GM19467 (cell line): ENCODE measurements at regions not wholly inside any gene's neighbourhood (a gene's known extent, or its start where the extent isn't known, plus 50 kb on each side); places are given as distances from the start of the nearest gene placed in this dataset.
"Not testable (repeated sequence)": the region's sequence is repeated elsewhere in the genome, so short reads cannot be mapped to it uniquely, and the experiment has no call there.

ENCODE experiments used
- ATAC-seq: cut with Tn5 transposase; IDR thresholded peaks from one replicate; pipeline ENCODE4 v1.9.1; 2021; ENCODE audit warnings: mild to moderate bottlenecking, moderate library complexity; ENCODE audit not compliant: unreplicated experiment

GRCh38 chr6:157727629-157728182 lies 95.3 kb upstream of the SNX9 start:
- no peak for ATAC-seq

GRCh38 chr6:157728183-157728881 lies 94.7 kb upstream of the SNX9 start:
- no peak for ATAC-seq

DNA sequence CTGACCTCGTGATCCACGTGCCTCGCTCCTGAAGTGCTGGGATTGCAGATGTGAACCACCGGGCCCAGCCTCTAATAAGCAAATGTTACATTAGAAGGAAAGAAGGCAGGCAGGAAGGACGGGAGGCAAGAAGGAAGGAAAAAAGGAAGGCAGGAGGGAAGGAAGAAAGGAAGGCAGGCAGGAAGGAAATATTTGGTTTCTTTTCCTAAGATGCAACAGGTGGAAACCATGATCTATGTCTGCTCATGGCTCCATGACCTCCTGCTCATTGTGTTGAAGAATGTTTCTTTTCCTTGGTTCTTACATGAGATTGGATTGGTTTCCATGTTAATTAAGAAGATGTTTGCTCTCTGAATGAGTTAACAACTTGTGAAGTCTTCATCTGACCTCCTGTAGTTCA lies 91.8 kb upstream of the SNX9 start:
- ATAC-seq: no peak

GRCh38 chr6:157732007-157732406 lies 91.0 kb upstream of the SNX9 start:
- no peak for ATAC-seq

- no peak for ATAC-seq
Observed at GRCh38 chr6:157732416-157733161, 90.5 kb upstream of the SNX9 start.

DNA sequence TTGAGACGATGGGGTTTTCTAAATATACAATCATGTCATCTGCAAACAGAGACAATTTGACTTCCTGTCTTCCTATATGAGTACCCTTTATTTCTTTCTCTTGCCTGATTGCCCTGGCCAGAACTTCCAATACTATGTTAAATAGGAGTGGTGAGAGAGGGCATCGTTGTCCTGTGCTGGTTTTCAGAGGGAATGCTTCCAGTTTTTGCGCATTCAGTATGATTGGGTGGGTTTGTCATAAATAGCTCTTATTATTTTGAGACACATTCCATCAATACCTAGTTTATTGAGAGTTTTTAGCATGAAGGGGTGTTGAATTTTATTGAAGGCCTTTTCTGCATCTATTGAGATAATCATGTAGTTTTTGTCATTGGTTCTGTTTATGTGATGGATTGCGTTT lies 86.5 kb upstream of the SNX9 start:
- not testable (repeated sequence) for ATAC-seq

DNA sequence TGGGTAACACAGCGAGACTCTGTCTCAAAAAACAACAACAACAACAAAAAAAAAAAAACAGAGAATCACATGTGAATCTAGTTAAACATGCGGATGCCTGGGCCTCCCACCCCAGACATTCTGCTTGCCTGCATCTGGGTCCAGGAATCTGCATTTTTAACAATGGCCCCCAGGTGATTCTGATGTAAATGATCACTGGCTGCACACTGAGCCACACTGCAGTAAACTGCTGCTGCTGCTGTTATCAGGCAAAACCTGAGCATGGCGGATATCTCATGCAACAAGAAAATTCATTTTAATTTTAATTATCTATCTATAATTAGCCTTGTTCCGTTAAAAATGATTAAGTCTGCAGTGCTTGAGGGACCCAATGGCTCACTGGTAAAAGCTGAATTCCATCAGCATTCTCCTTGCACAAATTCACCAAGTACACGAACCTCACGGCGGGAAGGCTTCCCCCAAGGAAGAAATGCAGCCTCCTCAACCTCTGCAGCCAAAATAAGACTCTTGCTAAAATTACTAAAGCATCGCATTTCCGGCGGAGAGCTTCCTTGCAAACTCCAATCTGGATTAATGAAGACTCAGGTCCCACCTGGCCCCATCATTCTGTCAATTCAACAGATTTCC lies 81.6 kb upstream of the SNX9 start:
- no peak for ATAC-seq

GRCh38 chr6:157741948-157742556 lies 81.0 kb upstream of the SNX9 start:
- no peak for ATAC-seq

DNA sequence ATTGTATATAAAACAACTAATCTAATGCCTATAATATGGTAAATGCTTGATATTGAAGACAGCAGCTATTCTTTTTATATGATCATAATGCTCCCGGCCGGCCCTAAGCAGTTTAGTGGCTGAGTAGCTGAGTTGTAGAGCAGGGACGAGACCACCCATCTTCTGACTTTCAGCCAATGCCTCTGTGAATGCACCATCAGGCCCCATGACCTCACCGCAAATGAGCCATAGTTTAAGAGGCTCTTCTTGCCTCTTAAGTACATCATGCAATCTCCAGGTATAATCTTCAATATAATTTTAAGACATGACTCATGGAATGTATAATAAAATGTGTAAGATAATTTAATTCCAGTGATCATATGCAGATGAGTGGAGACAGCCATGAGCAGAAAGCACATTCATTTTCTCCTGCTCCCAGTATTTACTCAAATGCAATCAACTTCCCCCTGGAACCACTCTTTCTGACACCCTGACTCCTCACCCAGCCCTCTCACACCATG lies 78.9 kb upstream of the SNX9 start:
- no peak for ATAC-seq

GRCh38 chr6:157746897-157747296 lies 76.1 kb upstream of the SNX9 start:
- ATAC-seq: no peak

- no peak for ATAC-seq
Observed at GRCh38 chr6:157747370-157747769, 75.7 kb upstream of the SNX9 start.

DNA sequence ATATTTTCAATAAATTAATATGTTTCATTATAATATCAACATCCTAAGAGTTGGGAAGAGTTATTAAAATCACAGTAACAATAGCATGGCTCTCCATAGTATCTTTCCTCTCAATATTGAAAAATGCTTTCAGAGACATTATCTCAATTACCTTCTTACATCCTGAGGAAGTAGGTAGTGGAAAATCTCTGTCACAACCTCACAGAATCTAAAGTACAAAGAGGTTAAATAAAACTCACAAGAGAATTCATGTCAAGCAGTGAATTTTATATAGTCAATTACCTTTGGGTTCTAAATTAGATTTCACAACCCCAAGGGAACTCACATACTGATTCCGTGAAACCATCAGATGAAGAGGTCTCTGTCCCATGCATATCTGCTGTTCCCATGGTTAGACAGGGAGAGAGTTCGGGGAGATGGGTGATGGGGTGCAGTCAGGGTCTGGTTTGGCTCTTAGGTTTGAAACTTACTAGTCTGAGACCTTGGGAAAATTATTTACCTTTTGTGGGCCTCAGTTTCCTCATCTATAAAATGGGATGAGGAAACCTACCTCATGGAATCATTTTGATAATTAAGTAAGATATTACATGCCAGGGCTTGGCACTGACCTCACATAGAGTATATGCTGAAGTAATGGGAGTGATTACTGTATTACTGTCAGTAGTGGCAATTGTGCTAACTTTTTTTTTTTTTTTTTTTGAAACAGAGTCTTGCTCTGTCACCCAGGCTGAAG lies 74.0 kb upstream of the SNX9 start:
- no peak for ATAC-seq

GRCh38 chr6:157750973-157751372 lies 72.1 kb upstream of the SNX9 start:
- ATAC-seq: not testable (repeated sequence)

DNA sequence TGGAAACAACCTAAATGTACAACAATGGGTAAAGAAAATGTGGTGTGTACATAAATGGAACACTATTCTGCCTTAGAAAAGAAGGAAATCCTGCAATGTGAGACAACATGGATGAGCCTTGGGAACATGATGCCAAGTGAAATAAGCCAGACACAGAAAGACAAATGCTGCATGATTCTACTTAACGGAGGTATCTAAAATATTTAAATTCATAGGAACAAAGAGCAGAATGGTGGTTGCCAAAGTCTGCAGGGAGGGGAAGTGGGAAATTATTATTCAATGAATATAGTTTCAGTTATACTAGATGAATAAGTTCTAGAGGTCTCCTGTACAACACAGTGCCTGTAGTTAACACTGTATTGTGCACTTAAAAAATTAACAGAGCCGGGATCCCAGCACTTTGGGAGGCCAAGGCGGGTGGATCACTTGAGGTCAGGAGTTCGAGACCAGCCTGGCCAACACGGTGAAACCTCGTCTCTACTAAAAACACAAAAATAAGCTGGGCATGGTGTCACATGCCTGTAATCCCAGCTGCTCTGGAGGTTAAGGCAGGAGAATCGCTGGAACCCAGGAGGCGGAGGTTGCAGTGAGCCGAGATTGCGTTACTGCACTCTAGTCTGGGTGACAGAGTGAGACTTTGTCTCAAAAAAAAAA lies 71.4 kb upstream of the SNX9 start:
- no peak for ATAC-seq

DNA sequence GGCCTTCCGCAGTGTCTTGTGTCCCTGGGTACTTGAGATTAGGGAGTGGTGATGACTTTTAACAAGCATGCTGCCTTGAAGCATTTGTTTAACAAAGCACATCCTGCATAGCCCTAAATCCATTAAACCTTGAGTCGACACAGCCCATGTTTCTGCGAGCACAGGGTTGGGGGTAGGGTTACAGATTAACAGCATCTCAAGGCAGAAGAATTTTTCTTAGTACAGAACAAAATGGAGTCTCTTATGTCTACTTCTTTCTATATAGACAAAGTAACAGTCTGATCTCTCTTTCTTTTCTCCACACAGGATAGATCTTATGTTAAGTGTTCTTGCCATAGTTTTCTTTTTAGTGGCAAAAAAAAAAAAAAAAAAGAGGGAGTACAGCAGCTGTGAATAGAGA lies 70.2 kb upstream of the SNX9 start:
- ATAC-seq: not testable (repeated sequence)

GRCh38 chr6:157753291-157753690 lies 69.8 kb upstream of the SNX9 start:
- no peak for ATAC-seq

DNA sequence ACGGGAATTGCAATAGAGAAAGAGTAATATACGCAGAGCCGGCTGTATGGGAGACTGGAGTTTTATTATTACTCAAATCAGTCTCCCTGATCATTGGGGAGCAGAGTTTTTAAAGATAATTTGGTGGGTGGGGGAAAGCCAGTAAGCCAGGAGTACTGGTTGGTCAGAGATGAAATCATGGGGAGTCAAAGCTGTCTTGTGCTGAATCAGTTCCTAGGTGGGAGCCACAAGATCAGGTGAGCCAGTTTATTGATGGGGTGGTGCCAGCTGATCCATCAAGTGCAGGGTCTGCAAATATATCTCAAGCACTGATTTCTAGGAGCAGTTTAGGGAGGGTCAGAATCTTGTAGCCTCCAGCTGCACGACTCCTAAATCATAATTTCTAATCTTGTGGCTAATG lies 69.2 kb upstream of the SNX9 start:
- not testable (repeated sequence) for ATAC-seq

DNA sequence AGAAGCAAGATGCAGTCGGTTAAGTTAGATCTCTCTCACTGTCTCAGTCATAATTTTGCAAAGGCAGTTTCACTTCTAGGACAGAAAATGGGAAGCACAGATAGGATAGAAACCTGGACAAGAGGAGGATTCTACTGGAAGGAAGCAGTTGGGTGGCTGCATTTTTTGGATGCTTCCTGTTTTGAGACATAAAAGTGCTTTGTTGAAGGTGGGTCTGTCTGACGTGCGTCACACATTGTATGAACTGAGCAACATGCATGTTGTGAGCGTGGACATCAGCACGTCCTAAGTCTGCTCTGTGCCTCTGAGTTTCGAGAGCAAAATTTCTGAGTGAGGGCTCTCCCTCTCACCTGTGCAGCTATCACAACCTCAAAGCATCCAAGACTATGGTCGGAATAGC lies 68.7 kb upstream of the SNX9 start:
- no peak for ATAC-seq

DNA sequence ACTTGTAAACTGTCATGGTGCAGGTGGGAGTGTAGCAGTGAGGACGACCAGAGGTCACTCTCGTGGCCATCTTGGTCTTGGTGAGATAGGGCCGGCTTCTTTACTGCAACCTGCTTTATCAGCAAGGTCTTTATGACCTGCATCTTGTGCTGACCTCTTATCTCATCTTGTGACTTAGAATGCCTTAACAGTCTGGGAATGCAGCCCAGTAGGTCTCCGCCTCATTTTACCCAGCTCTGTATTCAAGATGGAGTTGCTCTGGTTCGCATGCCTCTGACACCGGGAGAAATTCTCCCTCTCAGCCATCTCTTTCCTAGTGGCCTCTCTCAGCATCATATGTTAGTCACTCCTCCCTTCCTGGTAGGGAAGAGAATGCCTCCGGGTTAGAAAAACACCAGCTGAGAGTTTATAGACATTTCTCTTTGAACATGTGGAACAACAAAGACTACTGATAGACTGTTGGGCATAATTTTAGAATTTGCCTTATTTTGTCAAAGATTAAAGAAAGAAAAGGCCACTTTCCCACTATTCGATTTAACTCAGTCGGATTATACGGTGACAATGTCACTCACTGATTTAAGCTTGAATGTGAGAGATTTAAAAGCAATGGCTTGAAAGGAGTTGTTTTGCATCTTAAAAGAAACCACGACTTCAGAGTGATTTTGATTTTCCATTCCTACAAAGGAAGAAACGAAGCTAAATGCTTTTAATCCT lies 67.9 kb upstream of the SNX9 start:
- ATAC-seq: no peak
